HEK293 (cell line): ENCODE measurements at regions not wholly inside any gene's neighbourhood (a gene's known extent, or its start where the extent isn't known, plus 50 kb on each side); places are given as distances from the start of the nearest gene placed in this dataset.
A peak's percentile ranks its signal among the peaks of the same experiment; 100 is the strongest.
"Not testable (repeated sequence)": the region's sequence is repeated elsewhere in the genome, so short reads cannot be mapped to it uniquely, and the experiment has no call there.

Experiments
- CTCF ChIA-PET: fragments of 350-600 bp; formaldehyde crosslinking; extraction: SDS; loops from one replicate; lab custom pipeline; 2021; ENCODE audit warnings: antibody characterized with exemption; lab: Yijun Ruan, JAX
- POLR2A ChIA-PET: fragments of 300-600 bp; formaldehyde crosslinking; extraction: SDS; loops from one replicate; lab custom pipeline; 2020; ENCODE audit warnings: antibody characterized with exemption, inconsistent platforms; lab: Yijun Ruan, JAX
- H3K27ac ChIP-seq: fragments of 200-500 bp; sonication (Bioruptor generic); 2 replicates; pipeline ENCODE4 v1.5.1; 2014; ENCODE audit warnings: low read depth, low read length, control low read depth, inconsistent platforms; ENCODE audit errors: extremely low read depth
- H3K36me3 ChIP-seq, 2 experiments: fragments of 200-500 bp in 1 of 2; sonication (Bioruptor generic) in 1 of 2; 1 replicate in 1 of 2; 2 replicates in 1 of 2; pipeline ENCODE4 v1.5.1; 2014 to 2017; ENCODE audit warnings: inconsistent platforms in 2 of 2, low read length in 2 of 2; ENCODE audit not compliant: control insufficient read depth in 2 of 2, insufficient read depth in 1 of 2
- H3K4me1 ChIP-seq: fragments of 200-500 bp; sonication (Bioruptor generic); 2 replicates; pipeline ENCODE4 v1.5.1; 2014; ENCODE audit warnings: mild to moderate bottlenecking, low read length, inconsistent platforms; ENCODE audit not compliant: control insufficient read depth, insufficient read depth
- H3K4me3 ChIP-seq: 2 replicates; pipeline ENCODE4 v1.5.1; 2011; ENCODE audit warnings: low read depth, mild to moderate bottlenecking, control low read depth, low read length, moderate library complexity
- H3K9me3 ChIP-seq: fragments of 200-500 bp; sonication (Bioruptor generic); 2 replicates; pipeline ENCODE4 v1.5.1; 2014; ENCODE audit warnings: low read depth, low read length, inconsistent platforms; ENCODE audit not compliant: control insufficient read depth, insufficient read depth
- BCL11A ChIP-seq: fragments of 450-650 bp; formaldehyde crosslinking; IDR thresholded peaks from 2 replicates; pipeline ENCODE4 v1.5.1; 2016; ENCODE audit warnings: low read depth, missing biosample characterization, missing genetic modification characterization
- GLI4 ChIP-seq: fragments of 450-650 bp; formaldehyde crosslinking; IDR thresholded peaks from 2 replicates; pipeline ENCODE4 v1.5.1; 2016; ENCODE audit warnings: missing biosample characterization, missing genetic modification characterization
- KLF10 ChIP-seq: fragments of 450-650 bp; IDR thresholded peaks from 2 replicates; pipeline ENCODE4 v1.5.1; 2018; ENCODE audit warnings: missing biosample characterization, mild to moderate bottlenecking, missing genetic modification characterization
- OSR2 ChIP-seq: fragments of 450-650 bp; formaldehyde crosslinking; IDR thresholded peaks from 2 replicates; pipeline ENCODE4 v1.5.1; 2016; ENCODE audit warnings: missing biosample characterization, missing genetic modification characterization
- PRDM1 ChIP-seq: fragments of 450-650 bp; formaldehyde crosslinking; IDR thresholded peaks from 2 replicates; pipeline ENCODE4; 2016; ENCODE audit warnings: missing biosample characterization, missing genetic modification characterization
- SCRT2 ChIP-seq: fragments of 450-650 bp; formaldehyde crosslinking; IDR thresholded peaks from 2 replicates; pipeline ENCODE4 v1.5.1; 2016; ENCODE audit warnings: missing biosample characterization, missing genetic modification characterization
- SETDB1 ChIP-seq: IDR thresholded peaks from one replicate; pipeline ENCODE4 v1.6.1; 2017; ENCODE audit warnings: mild to moderate bottlenecking, low read length, moderate library complexity, mixed read lengths; ENCODE audit not compliant: insufficient read length
- TCF7L2 ChIP-seq: IDR thresholded peaks from 2 replicates; pipeline ENCODE4 v1.6.1; 2011; ENCODE audit warnings: low read depth, mild to moderate bottlenecking, inconsistent platforms, low read length, moderate library complexity, borderline replicate concordance
- TRIM28 ChIP-seq: IDR thresholded peaks from 2 replicates; pipeline ENCODE4 v1.6.1; 2011; ENCODE audit warnings: low read length, control low read depth, borderline replicate concordance
- ZBTB48 ChIP-seq: fragments of 450-650 bp; formaldehyde crosslinking; IDR thresholded peaks from 2 replicates; pipeline ENCODE4 v1.5.1; 2016; ENCODE audit warnings: missing biosample characterization, missing genetic modification characterization
- ZFP69B ChIP-seq: fragments of 450-650 bp; formaldehyde crosslinking; IDR thresholded peaks from 2 replicates; pipeline ENCODE4 v1.5.1; 2016; ENCODE audit warnings: missing biosample characterization, missing genetic modification characterization
- ZNF114 ChIP-seq: fragments of 450-650 bp; formaldehyde crosslinking; IDR thresholded peaks from 2 replicates; pipeline ENCODE4 v1.5.0; 2017; ENCODE audit warnings: missing biosample characterization, missing genetic modification characterization
- ZNF169 ChIP-seq: fragments of 450-650 bp; formaldehyde crosslinking; IDR thresholded peaks from 2 replicates; pipeline ENCODE4 v1.5.1; 2016; ENCODE audit warnings: missing biosample characterization, missing genetic modification characterization
- ZNF350 ChIP-seq: fragments of 450-650 bp; formaldehyde crosslinking; IDR thresholded peaks from 2 replicates; pipeline ENCODE4 v1.5.0; 2017; ENCODE audit warnings: missing biosample characterization, mild to moderate bottlenecking, missing genetic modification characterization
- ZNF366 ChIP-seq: fragments of 450-650 bp; formaldehyde crosslinking; conservative IDR thresholded peaks from 2 replicates; pipeline ENCODE4 v1.5.1; 2016; ENCODE audit warnings: missing biosample characterization, missing genetic modification characterization
- ZNF670 ChIP-seq: fragments of 450-650 bp; formaldehyde crosslinking; IDR thresholded peaks from 2 replicates; pipeline ENCODE4 v1.5.1; 2016; ENCODE audit warnings: missing biosample characterization, missing genetic modification characterization, low read depth
- ZNF830 ChIP-seq: fragments of 450-650 bp; IDR thresholded peaks from 2 replicates; pipeline ENCODE4 v1.5.0; 2018; ENCODE audit warnings: missing biosample characterization, missing genetic modification characterization, low read depth, mild to moderate bottlenecking, moderate library complexity
- TF ChIP-seq, protein P1 (sequence below): fragments of 450-650 bp; formaldehyde crosslinking; IDR thresholded peaks from 2 replicates; pipeline ENCODE4 v1.5.1; 2016; ENCODE audit warnings: missing biosample characterization, missing genetic modification characterization
- TF ChIP-seq, protein P2 (sequence below): fragments of 450-650 bp; formaldehyde crosslinking; IDR thresholded peaks from 2 replicates; pipeline ENCODE4 v1.5.1; 2016; ENCODE audit warnings: missing biosample characterization, missing genetic modification characterization
- TF ChIP-seq, protein P3 (sequence below): fragments of 450-650 bp; formaldehyde crosslinking; IDR thresholded peaks from 2 replicates; pipeline ENCODE4 v1.5.1; 2017; ENCODE audit warnings: missing biosample characterization, missing genetic modification characterization

DNA sequence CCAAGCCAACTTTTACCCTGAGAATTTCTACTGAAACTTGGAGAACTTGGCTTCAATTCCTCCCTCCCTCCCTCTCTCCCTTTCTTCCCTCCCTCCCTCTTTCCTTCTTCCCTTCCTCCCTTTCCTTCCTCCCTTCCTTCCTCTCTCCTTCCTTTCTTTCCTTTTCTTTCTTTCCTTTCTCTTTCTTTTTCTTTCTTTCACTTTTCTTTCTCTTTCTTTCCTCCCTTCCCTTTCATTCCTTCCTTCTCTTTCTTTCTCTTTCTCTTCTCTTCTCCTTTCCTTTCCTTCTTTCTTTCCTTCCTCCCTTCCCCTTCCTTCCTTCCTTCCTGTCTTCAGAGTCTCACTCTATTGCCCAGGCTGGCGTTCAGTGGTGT, 268.1 kb upstream of the SDK2 start (continued):
- TF ChIP-seq PRDM1 (peak; percentile 98), ZNF670 (tag by site-specific recombination) (no peak), KLF10 (tag by site-specific recombination) (no peak)

DNA sequence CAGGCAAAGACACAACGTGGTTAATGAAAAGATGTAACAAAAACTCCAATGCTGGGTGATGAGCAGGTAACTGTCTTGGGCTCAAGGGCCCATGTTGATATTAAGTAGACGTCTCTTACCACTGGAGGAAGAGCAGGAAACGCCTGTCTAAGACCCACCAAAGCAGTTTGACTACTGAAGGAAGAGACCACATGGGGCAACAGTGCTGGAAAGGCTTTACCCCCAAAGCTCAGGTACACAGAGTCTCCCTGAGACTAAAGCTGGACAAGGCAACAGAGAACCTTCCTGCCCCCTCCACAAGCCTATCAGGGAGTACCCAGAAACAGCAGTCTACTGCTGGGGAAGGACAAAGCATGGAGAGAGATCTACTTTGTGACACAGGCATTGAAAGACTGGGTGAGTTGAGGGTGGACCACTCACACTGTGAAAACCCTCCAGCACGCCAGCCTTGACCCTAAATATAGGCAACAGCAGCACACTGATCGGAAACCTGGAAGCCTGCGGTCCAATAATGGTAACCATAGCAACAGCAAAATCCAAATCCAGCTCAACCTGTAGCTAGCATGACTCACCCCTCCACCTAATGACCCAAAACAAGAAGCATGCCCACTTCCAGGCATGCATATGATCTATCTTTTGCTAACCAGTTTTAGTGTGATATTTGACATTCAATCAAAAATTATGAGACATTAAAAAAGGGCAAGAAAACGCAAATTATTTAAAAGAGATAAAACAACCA, 270.5 kb upstream of the SDK2 start:
- H3K27ac ChIP-seq: no peak overlapping the region
- CTCF ChIA-PET: interaction anchor here (0.7 kb wide), 1 partner anchor 108 kb away, joined by 3 read pairs; no protein-coding TSS in a partner anchor
- no peaks in the 10 kb centered on the region for H3K4me1 ChIP-seq
- no peaks in the 10 kb centered on the region for H3K36me3 ChIP-seq
- POLR2A ChIA-PET: no interaction called here
- H3K9me3 ChIP-seq: no peaks in the 10 kb centered on the region; the same call in none of the 2 replicates
- H3K4me3 ChIP-seq: no peak overlapping the region
- TF ChIP-seq SCRT2 (tag by site-specific recombination) (peak; percentile 73), OSR2 (tag by site-specific recombination) (no peak)

DNA sequence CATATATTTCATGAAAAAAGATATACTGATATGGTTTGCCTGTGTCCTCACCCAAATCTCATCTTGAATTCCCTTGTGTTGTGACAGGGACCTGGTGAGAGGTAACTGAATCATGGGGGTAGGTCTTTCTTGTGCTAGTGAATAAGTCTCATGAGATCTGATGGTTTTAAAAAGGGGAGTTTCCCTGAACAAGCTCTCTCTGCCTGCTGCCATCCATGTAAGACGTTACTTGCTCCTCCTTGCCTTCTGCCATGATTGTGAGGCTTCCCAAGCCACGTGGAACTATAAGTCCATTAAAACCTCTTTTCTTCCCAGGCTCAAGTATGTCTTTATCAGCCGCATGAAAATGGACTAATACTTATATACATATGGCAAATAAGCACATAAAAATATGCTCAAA, 274.8 kb upstream of the SDK2 start:
- H3K4me3 ChIP-seq, CTCF ChIA-PET, H3K9me3 ChIP-seq, POLR2A ChIA-PET, H3K4me1 ChIP-seq, H3K27ac ChIP-seq, H3K36me3 ChIP-seq: not testable (repeated sequence)
- peak; percentile 87 for TF ChIP-seq SETDB1

DNA sequence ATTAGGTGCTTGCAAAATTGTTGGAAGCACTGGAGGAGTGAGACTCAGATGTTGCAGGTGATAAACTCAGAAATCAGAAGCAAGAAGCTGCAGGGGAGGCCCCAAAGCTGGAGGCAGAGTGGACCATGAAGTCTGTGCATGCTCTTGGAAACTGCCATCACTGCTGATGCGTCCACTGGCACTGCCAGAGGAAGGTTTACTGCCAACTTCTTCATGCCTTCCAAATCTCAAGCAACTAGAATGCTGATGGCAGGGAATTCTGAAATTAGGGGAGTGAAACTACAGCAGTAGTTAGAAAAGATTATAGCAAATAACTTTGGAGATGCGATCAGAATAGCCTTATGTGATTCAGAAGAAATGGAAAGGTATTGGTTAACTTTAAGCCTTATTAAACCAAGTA, 277.1 kb upstream of the SDK2 start:
- H3K36me3 ChIP-seq: no peaks in the 10 kb centered on the region
- CTCF ChIA-PET: no interaction called here
- no peaks in the 10 kb centered on the region for H3K4me1 ChIP-seq
- H3K27ac ChIP-seq: no peak overlapping the region
- POLR2A ChIA-PET: no interaction called here
- no peaks in the 10 kb centered on the region; the same call in none of the 2 replicates for H3K9me3 ChIP-seq
- TF ChIP-seq, protein P1, sequence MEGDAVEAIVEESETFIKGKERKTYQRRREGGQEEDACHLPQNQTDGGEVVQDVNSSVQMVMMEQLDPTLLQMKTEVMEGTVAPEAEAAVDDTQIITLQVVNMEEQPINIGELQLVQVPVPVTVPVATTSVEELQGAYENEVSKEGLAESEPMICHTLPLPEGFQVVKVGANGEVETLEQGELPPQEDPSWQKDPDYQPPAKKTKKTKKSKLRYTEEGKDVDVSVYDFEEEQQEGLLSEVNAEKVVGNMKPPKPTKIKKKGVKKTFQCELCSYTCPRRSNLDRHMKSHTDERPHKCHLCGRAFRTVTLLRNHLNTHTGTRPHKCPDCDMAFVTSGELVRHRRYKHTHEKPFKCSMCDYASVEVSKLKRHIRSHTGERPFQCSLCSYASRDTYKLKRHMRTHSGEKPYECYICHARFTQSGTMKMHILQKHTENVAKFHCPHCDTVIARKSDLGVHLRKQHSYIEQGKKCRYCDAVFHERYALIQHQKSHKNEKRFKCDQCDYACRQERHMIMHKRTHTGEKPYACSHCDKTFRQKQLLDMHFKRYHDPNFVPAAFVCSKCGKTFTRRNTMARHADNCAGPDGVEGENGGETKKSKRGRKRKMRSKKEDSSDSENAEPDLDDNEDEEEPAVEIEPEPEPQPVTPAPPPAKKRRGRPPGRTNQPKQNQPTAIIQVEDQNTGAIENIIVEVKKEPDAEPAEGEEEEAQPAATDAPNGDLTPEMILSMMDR (tag by site-specific recombination): no peak
- TF ChIP-seq ZNF830 (tag by site-specific recombination) (no peak), ZNF169 (tag by site-specific recombination) (no peak), TRIM28 (no peak), ZNF114 (no peak), ZNF350 (tag by site-specific recombination) (no peak), GLI4 (tag by site-specific recombination) (no peak), BCL11A (no peak), TCF7L2 (no peak), ZBTB48 (tag by site-specific recombination) (no peak), ZNF366 (no peak), ZFP69B (tag by site-specific recombination) (no peak)
- TF ChIP-seq, protein P2, sequence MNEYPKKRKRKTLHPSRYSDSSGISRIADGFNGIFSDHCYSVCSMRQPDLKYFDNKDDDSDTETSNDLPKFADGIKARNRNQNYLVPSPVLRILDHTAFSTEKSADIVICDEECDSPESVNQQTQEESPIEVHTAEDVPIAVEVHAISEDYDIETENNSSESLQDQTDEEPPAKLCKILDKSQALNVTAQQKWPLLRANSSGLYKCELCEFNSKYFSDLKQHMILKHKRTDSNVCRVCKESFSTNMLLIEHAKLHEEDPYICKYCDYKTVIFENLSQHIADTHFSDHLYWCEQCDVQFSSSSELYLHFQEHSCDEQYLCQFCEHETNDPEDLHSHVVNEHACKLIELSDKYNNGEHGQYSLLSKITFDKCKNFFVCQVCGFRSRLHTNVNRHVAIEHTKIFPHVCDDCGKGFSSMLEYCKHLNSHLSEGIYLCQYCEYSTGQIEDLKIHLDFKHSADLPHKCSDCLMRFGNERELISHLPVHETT (tag by site-specific recombination): no peak
- TF ChIP-seq, protein P3, sequence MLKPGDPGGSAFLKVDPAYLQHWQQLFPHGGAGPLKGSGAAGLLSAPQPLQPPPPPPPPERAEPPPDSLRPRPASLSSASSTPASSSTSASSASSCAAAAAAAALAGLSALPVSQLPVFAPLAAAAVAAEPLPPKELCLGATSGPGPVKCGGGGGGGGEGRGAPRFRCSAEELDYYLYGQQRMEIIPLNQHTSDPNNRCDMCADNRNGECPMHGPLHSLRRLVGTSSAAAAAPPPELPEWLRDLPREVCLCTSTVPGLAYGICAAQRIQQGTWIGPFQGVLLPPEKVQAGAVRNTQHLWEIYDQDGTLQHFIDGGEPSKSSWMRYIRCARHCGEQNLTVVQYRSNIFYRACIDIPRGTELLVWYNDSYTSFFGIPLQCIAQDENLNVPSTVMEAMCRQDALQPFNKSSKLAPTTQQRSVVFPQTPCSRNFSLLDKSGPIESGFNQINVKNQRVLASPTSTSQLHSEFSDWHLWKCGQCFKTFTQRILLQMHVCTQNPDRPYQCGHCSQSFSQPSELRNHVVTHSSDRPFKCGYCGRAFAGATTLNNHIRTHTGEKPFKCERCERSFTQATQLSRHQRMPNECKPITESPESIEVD (tag by site-specific recombination): no peak
- H3K4me3 ChIP-seq: no peak overlapping the region
